Hematopoietic multipotent progenitor cell treated with erythropoietin and hydrocortisone succinate and interleukin-3 and kit ligand, for 15 days (in vitro differentiated cells): ENCODE measurements at regions not wholly inside any gene's neighbourhood (a gene's known extent, or its start where the extent isn't known, plus 50 kb on each side); places are given as distances from the start of the nearest gene placed in this dataset.
"Not testable (repeated sequence)": the region's sequence is repeated elsewhere in the genome, so short reads cannot be mapped to it uniquely, and the experiment has no call there.

ENCODE experiments used
- DNase-seq: peaks from one replicate; pipeline ENCODE4 v3.0.0-alpha.2; 2015; ENCODE audit warnings: low spot score

DNA sequence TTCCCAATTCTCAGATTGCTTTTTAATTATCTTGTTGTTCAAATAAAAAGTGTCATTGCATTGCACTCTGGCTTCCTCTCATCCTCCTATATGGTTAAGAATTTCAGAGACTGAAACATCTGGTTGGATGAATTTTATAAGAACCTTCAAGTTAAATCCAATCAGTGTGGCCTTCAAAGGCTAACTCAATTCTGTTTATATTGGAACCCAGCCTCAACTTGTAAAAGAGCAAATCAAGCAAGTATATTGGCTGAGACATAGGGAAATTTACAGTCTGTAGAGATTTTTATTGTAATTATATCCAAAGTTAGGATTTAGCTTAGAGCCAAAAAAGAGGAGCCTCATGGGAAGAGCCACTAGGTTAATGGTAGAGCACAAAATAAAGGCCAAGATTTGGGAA is 159.9 kb upstream of the FER start:
- DNase-seq = no peak

DNA sequence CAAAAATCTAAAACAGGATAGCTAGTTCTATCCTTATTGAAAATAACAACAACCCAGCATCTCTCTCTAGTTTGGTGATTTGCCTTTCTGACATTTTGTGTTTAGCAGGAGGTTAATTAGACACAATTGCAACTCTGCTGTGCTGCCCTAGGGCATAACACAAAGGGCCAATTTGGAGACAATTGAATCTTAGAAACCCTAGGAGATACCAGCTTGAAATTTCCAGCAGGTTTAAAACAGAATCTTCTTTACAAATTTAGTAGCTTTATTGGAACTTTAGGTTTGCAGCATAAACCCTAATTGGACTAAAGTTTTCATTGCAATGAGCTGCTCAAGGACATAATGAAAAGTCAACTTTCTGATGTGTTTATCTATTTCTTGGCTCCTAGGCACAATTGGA is 166.7 kb upstream of the FER start:
- DNase-seq = no peak

- no peak for DNase-seq
These were observed 168.5 kb upstream of the FER start for GRCh38 chr5:108579236-108579635.

- no peak for DNase-seq
These were observed 168.9 kb upstream of the FER start for GRCh38 chr5:108578791-108579190.

DNA sequence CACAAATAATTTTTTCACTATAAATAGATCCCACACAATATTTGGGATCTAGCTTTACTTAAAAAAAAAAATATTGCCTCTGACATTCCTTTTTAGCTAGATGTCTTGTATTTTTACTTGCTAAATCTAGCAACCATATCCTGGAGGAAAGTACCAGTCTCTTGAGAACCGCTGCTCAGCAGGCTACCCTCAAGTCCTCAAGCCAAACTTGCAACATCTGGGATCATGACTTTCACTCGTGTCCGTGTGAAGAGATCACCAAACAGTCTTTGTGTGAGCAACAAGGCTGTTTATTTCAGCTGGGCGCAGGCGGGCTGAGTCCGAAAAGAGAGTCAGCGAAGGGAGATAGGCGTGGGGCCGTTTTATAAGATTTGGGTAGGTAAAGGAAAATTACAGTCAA is 180.3 kb upstream of the FER start:
- no peak for DNase-seq

DNA sequence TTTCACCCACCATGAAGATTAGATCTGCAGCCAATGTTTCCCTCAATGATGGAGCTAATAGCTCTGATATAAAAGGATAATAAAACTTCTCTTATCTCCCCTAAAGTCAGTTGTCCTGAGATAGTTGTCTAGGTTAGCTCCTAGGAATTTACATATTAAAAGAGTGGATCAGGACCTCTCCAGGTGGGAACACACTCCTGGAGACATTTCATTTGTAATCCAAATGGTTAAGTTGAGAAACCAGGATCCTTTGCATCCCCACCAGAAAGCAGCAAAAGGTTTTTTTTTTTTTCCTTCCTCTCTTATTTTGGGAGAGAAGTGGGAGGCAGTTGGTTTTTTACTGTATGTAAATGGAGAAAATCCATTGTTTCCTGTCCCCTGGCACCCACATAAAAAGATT is 182.5 kb upstream of the FBXL17 start:
- DNase-seq = no peak

DNA sequence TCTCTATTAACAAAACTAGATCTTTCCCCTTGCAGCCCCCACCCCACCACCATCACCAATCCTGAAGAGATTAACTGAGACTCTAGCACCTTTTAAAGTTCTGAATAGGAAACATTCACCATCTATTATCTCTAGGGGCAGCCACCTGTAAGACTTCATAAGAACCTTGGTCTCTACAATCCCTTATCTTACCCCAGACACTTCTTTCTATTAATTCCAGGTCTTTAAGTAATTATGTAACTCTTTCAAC is 180.2 kb upstream of the FBXL17 start:
- no peak for DNase-seq

DNA sequence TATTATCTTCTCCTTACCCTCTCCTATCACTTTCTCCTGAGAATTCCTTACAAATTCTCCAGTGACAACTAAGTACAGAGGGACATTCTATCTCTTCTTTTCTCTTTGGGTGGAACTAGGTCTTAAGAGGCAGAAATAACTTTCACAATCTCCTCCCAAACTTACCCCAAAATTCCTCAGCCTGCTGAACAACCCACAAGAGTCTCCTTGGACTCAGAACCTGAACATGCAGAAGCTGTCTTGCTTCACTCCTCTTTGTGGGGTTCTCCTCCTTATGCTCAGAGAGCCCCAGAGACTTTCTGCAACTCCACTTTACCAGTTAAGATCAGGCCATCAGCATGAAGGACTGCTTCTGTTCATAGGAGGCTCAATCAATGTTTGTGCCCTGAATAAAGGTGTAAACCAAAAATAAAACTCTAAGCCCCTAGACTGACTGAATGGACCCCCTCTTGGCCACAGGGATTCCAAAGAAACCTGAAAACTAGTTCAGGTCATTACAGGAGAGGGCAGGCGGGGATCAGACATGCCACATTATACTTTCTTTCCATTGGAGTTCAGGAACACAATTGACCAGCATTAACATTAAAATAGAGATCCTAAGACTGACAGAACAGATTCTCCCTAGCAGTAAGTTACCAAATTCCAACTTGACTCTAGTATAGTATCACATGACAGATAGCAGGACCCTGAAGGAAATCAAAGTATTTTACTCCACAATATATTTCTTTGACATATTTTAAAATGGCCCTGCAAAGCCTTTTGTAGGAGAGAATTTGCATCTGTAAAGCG is 179.7 kb upstream of the FBXL17 start:
- no peak for DNase-seq

GRCh38 chr5:108560581-108560980 is 178.7 kb upstream of the FBXL17 start:
- DNase-seq = no peak

DNA sequence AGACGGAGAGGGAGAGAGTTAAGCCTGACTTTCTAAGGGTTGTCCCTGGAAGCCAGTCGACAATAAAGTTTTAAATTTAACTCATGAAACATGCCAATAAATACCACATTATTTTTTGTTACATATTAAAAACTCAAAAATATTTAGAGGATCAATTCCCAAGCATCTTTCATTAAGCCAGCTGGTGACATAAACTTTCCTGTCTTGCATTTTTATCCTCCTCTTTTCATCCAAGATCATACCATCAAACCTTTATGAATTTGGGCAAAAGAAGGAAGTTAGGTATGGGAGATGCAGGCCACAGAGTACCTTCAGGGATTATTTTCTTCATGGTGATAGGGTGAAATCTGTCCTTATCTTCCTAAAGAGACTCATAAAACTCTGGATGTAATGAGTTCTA is 178.3 kb upstream of the FBXL17 start:
- DNase-seq = no peak

DNA sequence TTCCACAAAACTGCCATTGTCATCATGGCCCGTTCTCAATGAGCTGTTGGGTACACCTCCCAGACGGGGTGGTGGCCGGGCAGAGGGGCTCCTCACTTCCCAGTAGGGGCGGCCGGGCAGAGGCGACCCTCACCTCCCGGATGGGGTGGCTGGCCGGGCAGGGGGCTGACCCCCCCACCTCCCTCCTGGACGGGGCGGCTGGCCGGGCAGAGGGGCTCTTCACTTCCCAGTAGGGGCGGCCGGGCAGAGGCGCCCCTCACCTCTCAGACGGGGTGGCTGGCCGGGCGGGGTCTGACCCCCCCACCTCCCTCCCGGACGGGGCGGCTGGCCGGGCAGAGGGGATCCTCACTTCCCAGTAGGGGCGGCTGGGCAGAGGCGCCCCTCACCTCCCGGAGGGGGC is 176.9 kb upstream of the FBXL17 start:
- DNase-seq = not testable (repeated sequence)

GRCh38 chr5:108558142-108558541 is 176.2 kb upstream of the FBXL17 start:
- DNase-seq = not testable (repeated sequence)

DNA sequence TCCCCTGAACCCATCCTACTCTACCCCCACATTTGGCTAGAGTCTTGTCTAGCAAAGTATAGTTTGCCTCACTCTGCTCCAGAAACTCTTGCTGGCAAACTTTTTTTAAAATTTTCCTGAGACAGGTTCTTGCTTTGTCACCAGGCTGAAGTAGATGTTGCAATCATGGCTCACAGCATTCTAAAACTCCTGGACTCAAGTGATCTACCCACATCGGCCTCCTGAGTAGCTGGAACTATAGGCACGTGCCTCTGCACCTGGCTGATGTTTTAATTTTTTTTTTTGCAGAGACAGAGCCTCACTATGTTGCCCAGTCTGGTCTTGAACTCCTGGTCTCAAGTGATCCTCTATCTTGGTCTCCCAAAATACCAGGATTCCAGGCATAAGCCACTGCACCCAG is 175.8 kb upstream of the FBXL17 start:
- no peak for DNase-seq

DNA sequence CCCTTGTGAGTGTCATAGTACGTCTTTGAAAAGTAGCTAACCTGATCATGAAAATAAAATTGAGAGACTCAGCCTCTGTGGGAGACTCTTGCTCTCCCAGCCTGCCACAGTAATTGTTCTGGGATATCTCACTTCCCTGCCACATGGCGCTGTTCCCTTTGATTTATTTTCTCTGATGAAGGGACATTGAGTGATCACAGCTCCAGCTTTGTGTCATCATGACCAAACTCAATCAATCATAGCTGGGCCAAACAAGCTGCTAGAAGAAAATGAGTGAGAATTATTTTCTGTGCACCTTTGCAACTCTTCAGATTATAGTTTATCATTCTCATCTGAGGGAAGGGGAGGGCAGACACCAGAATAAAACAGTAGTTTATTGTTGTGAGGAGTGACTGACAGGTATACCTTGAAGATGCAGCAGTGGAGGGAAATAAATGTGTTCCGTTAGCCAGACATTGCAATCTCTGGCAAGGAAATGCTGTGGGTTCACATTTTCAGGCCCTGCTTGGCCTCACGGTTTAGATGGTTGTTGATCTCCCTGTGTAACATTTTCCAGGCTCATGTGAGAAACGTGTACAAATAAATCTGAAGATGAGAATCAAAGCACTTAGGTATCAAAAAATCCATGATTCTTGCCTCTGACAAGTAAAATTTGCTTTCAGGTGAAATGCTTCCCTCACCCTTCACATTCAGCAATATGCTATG is 174.7 kb upstream of the FBXL17 start:
- no peak for DNase-seq

- no peak for DNase-seq
These were observed 167.0 kb upstream of the FBXL17 start for GRCh38 chr5:108548684-108549596.

DNA sequence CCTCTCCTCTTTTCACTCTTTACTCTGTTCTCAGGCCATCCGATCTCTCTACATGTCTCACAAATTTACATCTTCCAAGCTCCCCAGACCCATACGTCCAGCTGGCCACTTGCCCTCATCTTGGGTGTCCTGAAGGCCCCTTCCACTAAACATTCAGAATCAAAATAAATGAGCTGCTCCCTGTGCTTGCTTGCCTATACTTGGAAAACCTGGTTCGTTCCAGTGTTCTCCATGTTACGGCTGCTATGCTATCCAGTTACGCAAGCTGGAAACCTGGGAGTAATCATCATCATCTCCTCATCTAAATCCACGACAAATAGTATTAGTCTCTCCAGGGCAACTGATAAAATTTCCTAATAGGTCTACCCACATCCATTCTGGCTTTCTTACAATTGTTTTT is 165.0 kb upstream of the FBXL17 start:
- DNase-seq = no peak

- DNase-seq = no peak
These were observed 163.4 kb upstream of the FBXL17 start for GRCh38 chr5:108545301-108545700.

DNA sequence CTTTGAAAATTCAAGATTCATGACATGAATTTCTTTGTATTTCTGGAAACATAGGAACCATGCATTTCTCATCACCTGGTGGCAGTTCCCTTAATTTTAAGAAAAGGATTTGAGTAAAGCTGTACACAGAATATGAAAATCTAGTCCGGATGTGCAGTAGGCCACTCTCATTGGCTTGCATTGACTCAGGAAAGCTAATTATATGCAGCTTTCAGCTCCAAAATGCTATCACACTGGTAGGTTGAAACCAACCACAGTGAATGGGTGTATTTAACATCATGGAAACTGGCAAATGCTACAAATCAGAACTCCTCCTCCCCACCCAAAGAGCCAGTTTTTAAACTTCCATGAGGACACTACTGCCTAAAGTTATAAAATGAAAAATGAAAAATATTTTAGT is 161.6 kb upstream of the FBXL17 start:
- DNase-seq = no peak

- no peak for DNase-seq
These were observed 159.9 kb upstream of the FBXL17 start for GRCh38 chr5:108541836-108542235.

- DNase-seq = no peak
These were observed 154.4 kb upstream of the FBXL17 start for GRCh38 chr5:108536321-108536720.

- not testable (repeated sequence) for DNase-seq
These were observed 150.2 kb upstream of the FBXL17 start for GRCh38 chr5:108532129-108532445.

- no peak for DNase-seq
These were observed 149.7 kb upstream of the FBXL17 start for GRCh38 chr5:108531367-108532128.
